NCI-H345 (cell line): ENCODE measurements at regions not wholly inside any gene's neighbourhood (a gene's known extent, or its start where the extent isn't known, plus 50 kb on each side); places are given as distances from the start of the nearest gene placed in this dataset.
A peak's percentile ranks its signal among the peaks of the same experiment; 100 is the strongest.

Source experiments
- DNase-seq: peaks from one replicate; lab custom pipeline; 2025; lab: John Stamatoyannopoulos, UW

- DNase-seq = no peak
Observed at GRCh38 chr4:128483816-128484215, 196.2 kb upstream of the PGRMC2 start.

GRCh38 chr4:128483041-128483440, 195.4 kb upstream of the PGRMC2 start:
- DNase-seq = no peak

- DNase-seq = no peak
Observed at GRCh38 chr4:128481752-128482480, 194.3 kb upstream of the PGRMC2 start.

- no peak for DNase-seq
Observed at GRCh38 chr4:128480945-128481344, 193.3 kb upstream of the PGRMC2 start.

GRCh38 chr4:128477540-128477939, 189.9 kb upstream of the PGRMC2 start:
- DNase-seq = no peak

- no peak for DNase-seq
Observed at GRCh38 chr4:128475597-128475996, 188.0 kb upstream of the PGRMC2 start.

- DNase-seq = no peak
Observed at GRCh38 chr4:128471576-128471975, 184.0 kb upstream of the PGRMC2 start.

- no peak for DNase-seq
Observed at GRCh38 chr4:128470492-128471053, 183.0 kb upstream of the PGRMC2 start.

- no peak for DNase-seq
Observed at GRCh38 chr4:128468123-128468989, 180.7 kb upstream of the PGRMC2 start.

GRCh38 chr4:128465523-128465922, 177.9 kb upstream of the PGRMC2 start:
- no peak for DNase-seq

GRCh38 chr4:128463006-128463405, 175.4 kb upstream of the PGRMC2 start:
- no peak for DNase-seq

GRCh38 chr4:128462103-128462783, 174.6 kb upstream of the PGRMC2 start:
- DNase-seq = no peak

- DNase-seq = no peak
Observed at GRCh38 chr4:128461291-128462102, 173.9 kb upstream of the PGRMC2 start.

GRCh38 chr4:128459547-128459946, 171.9 kb upstream of the PGRMC2 start:
- DNase-seq = no peak

- no peak for DNase-seq
Observed at GRCh38 chr4:128458816-128459215, 171.2 kb upstream of the PGRMC2 start.

GRCh38 chr4:128457726-128458125, 170.1 kb upstream of the PGRMC2 start:
- DNase-seq = no peak

GRCh38 chr4:128456171-128456570, 168.6 kb upstream of the PGRMC2 start:
- DNase-seq = no peak

GRCh38 chr4:128455480-128455879, 167.9 kb upstream of the PGRMC2 start:
- no peak for DNase-seq

- DNase-seq = peak; percentile 16
Observed at GRCh38 chr4:128454881-128455280, 167.3 kb upstream of the PGRMC2 start.

- peak; percentile 77 for DNase-seq
Observed at GRCh38 chr4:128454281-128454871, 166.8 kb upstream of the PGRMC2 start.

- DNase-seq = no peak
Observed at GRCh38 chr4:128452415-128452814, 164.8 kb upstream of the PGRMC2 start.
